Parathyroid adenoma (tissue), 2 donors: ENCODE measurements at regions not wholly inside any gene's neighbourhood (a gene's known extent, or its start where the extent isn't known, plus 50 kb on each side); places are given as distances from the start of the nearest gene placed in this dataset.

Experiments
- H2AFZ ChIP-seq: fragments of 300-600 bp; sonication (generic); one replicate; pipeline ENCODE4 v1.7.0; 2017; ENCODE audit warnings: antibody characterized with exemption, mild to moderate bottlenecking
- H3K27ac ChIP-seq: fragments of 300-600 bp; sonication (generic); one replicate; pipeline ENCODE4 v1.7.0; 2017
- H3K27me3 ChIP-seq: fragments of 300-600 bp; sonication (generic); one replicate; pipeline ENCODE4 v1.7.0; 2017; ENCODE audit warnings: low read length; ENCODE audit not compliant: control insufficient read depth, insufficient read depth
- H3K36me3 ChIP-seq: fragments of 300-600 bp; sonication (generic); one replicate; pipeline ENCODE4 v1.7.0; 2017; ENCODE audit warnings: low read length; ENCODE audit not compliant: control insufficient read depth, insufficient read depth
- H3K4me1 ChIP-seq: fragments of 300-600 bp; sonication (generic); one replicate; pipeline ENCODE4 v1.7.0; 2017; ENCODE audit warnings: control low read depth
- H3K4me2 ChIP-seq: fragments of 300-600 bp; sonication (generic); one replicate; pipeline ENCODE4 v1.7.0; 2017; ENCODE audit warnings: low read length
- H3K4me3 ChIP-seq: fragments of 300-600 bp; sonication (generic); one replicate; pipeline ENCODE4 v1.7.0; 2017; ENCODE audit warnings: low read depth, low read length
- H3K79me2 ChIP-seq: fragments of 300-600 bp; sonication (generic); one replicate; pipeline ENCODE4 v1.7.0; 2017; ENCODE audit warnings: control low read depth
- H3K9ac ChIP-seq: fragments of 300-600 bp; sonication (generic); one replicate; pipeline ENCODE4 v1.7.0; 2017; ENCODE audit warnings: mild to moderate bottlenecking
- H3K9me3 ChIP-seq: fragments of 300-600 bp; sonication (generic); one replicate; pipeline ENCODE4 v1.7.0; 2017; ENCODE audit warnings: low read length; ENCODE audit not compliant: control insufficient read depth
- CTCF ChIP-seq: fragments of 300-600 bp; sonication (generic); IDR thresholded peaks from one replicate; pipeline ENCODE4 v1.7.0; 2017; ENCODE audit warnings: antibody characterized with exemption, mild to moderate bottlenecking
- donor health status: primary hyperparathyroidism.

GRCh38 chr12:30314506-30315100 lies 381.1 kb downstream of the IPO8 start:
- no peak overlapping the region for H3K9ac ChIP-seq
- no peaks in the 10 kb centered on the region for H3K36me3 ChIP-seq
- no peak overlapping the region for H3K4me2 ChIP-seq
- H3K9me3 ChIP-seq, result peaks cover 2% of the 10 kb centered on the region
- H3K79me2 ChIP-seq, result no peaks in the 10 kb centered on the region
- no peak for TF ChIP-seq CTCF
- no peaks in the 10 kb centered on the region for H3K4me1 ChIP-seq
- H3K27ac ChIP-seq, result no peak overlapping the region
- H3K4me3 ChIP-seq, result no peak overlapping the region
- no peaks in the 10 kb centered on the region for H3K27me3 ChIP-seq
- no peak overlapping the region for H2AFZ ChIP-seq

GRCh38 chr12:30308010-30308717 lies 387.5 kb downstream of the IPO8 start:
- Histone ChIP-seq H3K27ac (no peak overlapping the region), H3K9ac (no peak overlapping the region), H3K9me3 (peaks cover 2% of the 10 kb centered on the region), H3K36me3 (no peaks in the 10 kb centered on the region), H2AFZ (no peak overlapping the region), H3K79me2 (no peaks in the 10 kb centered on the region), H3K4me3 (no peak overlapping the region), H3K4me1 (no peaks in the 10 kb centered on the region), H3K4me2 (no peak overlapping the region), H3K27me3 (no peaks in the 10 kb centered on the region)
- TF ChIP-seq CTCF, result no peak

- H3K4me2 ChIP-seq, result no peak overlapping the region
- H3K4me3 ChIP-seq, result no peak overlapping the region
- H3K27me3 ChIP-seq, result no peaks in the 10 kb centered on the region
- no peaks in the 10 kb centered on the region for H3K79me2 ChIP-seq
- H3K36me3 ChIP-seq, result no peaks in the 10 kb centered on the region
- no peaks in the 10 kb centered on the region for H3K9me3 ChIP-seq
- H3K27ac ChIP-seq, result no peak overlapping the region
- no peak overlapping the region for H2AFZ ChIP-seq
- TF ChIP-seq CTCF, result no peak
- H3K4me1 ChIP-seq, result no peaks in the 10 kb centered on the region
- no peak overlapping the region for H3K9ac ChIP-seq
These were observed 391.1 kb downstream of the IPO8 start for GRCh38 chr12:30304528-30304927.

GRCh38 chr12:30301291-30301690 lies 394.4 kb downstream of the IPO8 start:
- Histone ChIP-seq H3K27me3 (no peaks in the 10 kb centered on the region), H3K4me3 (no peak overlapping the region), H3K79me2 (no peaks in the 10 kb centered on the region), H3K4me1 (no peaks in the 10 kb centered on the region), H3K4me2 (no peak overlapping the region), H3K9ac (no peak overlapping the region), H2AFZ (no peak overlapping the region), H3K9me3 (no peaks in the 10 kb centered on the region), H3K27ac (no peak overlapping the region), H3K36me3 (no peaks in the 10 kb centered on the region)
- TF ChIP-seq CTCF, result no peak

GRCh38 chr12:30296486-30296885 lies 399.2 kb downstream of the IPO8 start:
- Histone ChIP-seq H3K4me2 (no peak overlapping the region), H3K9ac (no peak overlapping the region), H3K4me3 (no peak overlapping the region), H3K4me1 (no peaks in the 10 kb centered on the region), H3K36me3 (no peaks in the 10 kb centered on the region), H3K79me2 (no peaks in the 10 kb centered on the region), H3K9me3 (no peaks in the 10 kb centered on the region), H2AFZ (no peak overlapping the region), H3K27me3 (no peaks in the 10 kb centered on the region), H3K27ac (no peak overlapping the region)
- no peak for TF ChIP-seq CTCF
